ENCODE measurements at regions not wholly inside any gene's neighbourhood (a gene's known extent, or its start where the extent isn't known, plus 50 kb on each side); places are given as distances from the start of the nearest gene placed in this dataset.

DNA sequence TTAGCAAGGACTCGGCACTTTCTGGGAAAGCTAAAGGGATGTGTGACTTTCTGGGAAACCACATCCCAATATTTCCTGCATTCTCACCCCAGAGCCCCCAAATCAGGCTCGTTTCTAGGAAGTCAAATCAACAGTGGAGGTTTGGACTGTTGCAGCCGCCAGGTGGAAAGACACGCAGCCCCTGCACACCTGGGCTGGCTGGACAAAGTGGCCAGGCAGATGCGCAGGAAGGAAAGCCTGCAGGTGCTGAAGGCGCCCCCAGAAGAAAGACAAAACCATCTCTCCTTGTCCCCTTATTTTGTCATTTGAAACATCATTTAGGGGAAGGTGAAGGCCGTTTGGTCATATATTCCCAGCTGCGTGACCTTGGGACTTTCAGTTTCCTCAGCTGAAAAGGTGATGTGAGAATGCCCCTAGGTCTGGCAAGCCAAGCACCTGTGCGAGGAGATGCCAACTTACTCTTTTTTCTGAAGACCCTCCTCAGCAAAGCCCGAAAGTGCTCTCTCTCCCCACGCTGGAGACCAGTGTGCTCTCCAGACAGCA lies 97.9 kb upstream of the CPEB4 start:
- FAIRE-seq, result no peak
- DNase-seq (ENCODE audit: low read depth), result no peak
- TF ChIP-seq, protein P1, sequence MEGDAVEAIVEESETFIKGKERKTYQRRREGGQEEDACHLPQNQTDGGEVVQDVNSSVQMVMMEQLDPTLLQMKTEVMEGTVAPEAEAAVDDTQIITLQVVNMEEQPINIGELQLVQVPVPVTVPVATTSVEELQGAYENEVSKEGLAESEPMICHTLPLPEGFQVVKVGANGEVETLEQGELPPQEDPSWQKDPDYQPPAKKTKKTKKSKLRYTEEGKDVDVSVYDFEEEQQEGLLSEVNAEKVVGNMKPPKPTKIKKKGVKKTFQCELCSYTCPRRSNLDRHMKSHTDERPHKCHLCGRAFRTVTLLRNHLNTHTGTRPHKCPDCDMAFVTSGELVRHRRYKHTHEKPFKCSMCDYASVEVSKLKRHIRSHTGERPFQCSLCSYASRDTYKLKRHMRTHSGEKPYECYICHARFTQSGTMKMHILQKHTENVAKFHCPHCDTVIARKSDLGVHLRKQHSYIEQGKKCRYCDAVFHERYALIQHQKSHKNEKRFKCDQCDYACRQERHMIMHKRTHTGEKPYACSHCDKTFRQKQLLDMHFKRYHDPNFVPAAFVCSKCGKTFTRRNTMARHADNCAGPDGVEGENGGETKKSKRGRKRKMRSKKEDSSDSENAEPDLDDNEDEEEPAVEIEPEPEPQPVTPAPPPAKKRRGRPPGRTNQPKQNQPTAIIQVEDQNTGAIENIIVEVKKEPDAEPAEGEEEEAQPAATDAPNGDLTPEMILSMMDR (IDR thresholded peaks at IDR 0.05; ENCODE audit: insufficient read depth, low read length, severe bottlenecking), result no peak
- no peaks in the 10 kb centered on the region for H3K36me3 ChIP-seq (ENCODE audit: control insufficient read depth, insufficient read depth, low read length)
- H3K4me3 ChIP-seq (ENCODE audit: low read depth, low read length), result no peak overlapping the region
- no peaks in the 10 kb centered on the region for H3K27me3 ChIP-seq (ENCODE audit: control insufficient read depth, insufficient read depth, low read length)

DNA sequence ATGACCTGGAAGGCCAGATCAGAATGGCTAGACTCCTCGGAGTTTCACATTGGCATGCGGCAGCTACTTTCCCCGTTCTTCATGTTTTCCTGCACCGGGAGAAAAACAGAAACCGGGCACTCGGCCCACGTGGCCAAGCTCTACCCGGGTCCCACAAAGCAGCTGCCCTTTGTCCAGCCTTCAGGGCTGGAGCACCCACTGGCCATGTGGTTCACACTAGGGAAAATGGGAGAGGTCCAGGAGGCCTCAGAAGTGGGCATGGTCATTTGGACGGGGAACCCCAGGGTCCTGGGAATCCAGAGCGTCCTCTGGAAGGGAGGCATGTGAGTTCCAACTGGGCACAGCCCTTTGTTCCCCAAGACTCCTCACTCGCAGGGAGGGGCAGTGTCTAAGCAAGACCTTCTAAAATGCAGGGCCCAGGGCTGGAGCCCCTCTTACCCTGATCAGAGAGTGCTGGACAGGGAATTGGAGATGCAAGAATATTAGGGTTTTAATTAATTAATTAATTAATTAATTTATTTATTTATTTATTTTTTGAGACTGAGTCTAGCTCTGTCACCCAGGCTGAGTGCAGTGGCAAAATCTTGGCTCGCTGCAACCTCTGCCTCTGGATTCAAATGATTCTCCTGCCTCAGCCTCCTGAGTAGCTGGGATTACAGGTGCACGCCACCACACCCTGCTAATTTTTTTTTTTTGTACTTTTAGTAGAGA lies 97.2 kb upstream of the CPEB4 start:
- TF ChIP-seq, protein P1 (IDR thresholded peaks at IDR 0.05; ENCODE audit: insufficient read depth, low read length, severe bottlenecking), result no peak
- Histone ChIP-seq H3K36me3 (ENCODE audit: control insufficient read depth, insufficient read depth, low read length) (no peaks in the 10 kb centered on the region), H3K4me3 (ENCODE audit: low read depth, low read length) (no peak overlapping the region), H3K27me3 (ENCODE audit: control insufficient read depth, insufficient read depth, low read length) (no peaks in the 10 kb centered on the region)
- no peak for DNase-seq (ENCODE audit: low read depth)
- no peak for FAIRE-seq

DNA sequence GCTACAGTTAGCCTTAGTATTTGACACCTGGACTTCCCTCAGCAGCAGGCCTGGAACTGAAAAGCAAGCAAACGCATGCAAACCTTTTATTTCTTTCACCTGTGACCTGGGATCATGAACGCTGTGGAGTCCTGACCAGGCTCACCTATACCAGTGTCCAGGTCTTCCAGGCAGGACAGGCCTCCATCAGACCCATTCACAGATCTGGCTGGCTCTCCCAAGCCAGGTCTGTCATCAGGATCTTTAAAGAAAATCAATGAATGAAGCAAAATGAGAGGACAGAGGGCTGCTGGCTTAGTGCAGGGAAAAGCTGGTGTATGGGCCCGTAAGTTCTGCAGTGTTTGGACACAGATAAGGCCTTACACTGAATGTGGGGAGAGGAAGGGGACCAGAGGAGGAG lies 96.3 kb upstream of the CPEB4 start:
- TF ChIP-seq, protein P1 (IDR thresholded peaks at IDR 0.05; ENCODE audit: insufficient read depth, low read length, severe bottlenecking), result no peak

DNA sequence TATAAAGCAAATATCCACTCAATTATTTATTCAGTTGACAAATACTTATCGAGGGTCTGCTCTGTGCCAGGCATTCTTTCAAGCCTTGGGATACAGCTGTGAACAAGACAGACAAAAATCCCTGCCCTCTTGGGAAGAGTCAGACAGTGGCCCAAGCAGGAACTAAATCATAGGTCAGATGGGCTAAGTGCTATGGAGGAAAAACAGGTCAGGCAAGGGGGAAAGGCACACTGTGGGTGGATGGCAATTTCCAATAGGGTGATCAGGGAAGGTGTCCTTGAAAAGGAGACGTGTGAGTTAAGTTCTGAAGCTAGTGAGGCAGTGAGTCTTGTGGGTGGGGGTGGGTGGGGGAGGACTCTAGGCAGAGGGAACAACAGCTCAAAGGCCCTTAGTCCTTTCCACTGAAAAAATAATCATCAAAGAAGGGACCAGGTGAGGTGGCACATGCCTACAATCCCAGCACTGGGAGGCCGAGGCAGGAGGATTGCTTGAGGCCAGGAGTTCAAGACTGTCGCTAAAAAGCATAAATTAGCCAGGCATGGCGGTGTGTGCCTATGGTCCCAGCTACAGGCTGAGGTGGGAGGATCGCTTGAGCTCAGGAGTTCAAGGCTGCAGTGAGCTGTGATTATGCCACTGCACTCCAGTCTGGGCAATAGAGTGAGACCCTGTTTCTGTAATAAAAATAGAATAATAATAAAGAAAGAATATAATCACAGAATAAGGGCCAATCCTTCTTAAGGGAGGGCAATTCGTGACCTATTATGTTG lies 95.2 kb upstream of the CPEB4 start:
- H3K36me3 ChIP-seq (ENCODE audit: control insufficient read depth, insufficient read depth, low read length), result no peaks in the 10 kb centered on the region
- FAIRE-seq (no peak), DNase-seq (ENCODE audit: low read depth) (no peak)
- TF ChIP-seq, protein P1 (IDR thresholded peaks at IDR 0.05; ENCODE audit: insufficient read depth, low read length, severe bottlenecking), result no peak
- no peak overlapping the region for H3K4me3 ChIP-seq (ENCODE audit: low read depth, low read length)
- H3K27me3 ChIP-seq (ENCODE audit: control insufficient read depth, insufficient read depth, low read length), result no peaks in the 10 kb centered on the region

More for the DNA sequence above, 96.3 kb upstream of the CPEB4 start:
- no peaks in the 10 kb centered on the region for H3K36me3 ChIP-seq (ENCODE audit: control insufficient read depth, insufficient read depth, low read length)
- H3K4me3 ChIP-seq (ENCODE audit: low read depth, low read length), result no peak overlapping the region
- DNase-seq (ENCODE audit: low read depth) (no peak), FAIRE-seq (no peak)
- H3K27me3 ChIP-seq (ENCODE audit: control insufficient read depth, insufficient read depth, low read length), result no peaks in the 10 kb centered on the region

DNA sequence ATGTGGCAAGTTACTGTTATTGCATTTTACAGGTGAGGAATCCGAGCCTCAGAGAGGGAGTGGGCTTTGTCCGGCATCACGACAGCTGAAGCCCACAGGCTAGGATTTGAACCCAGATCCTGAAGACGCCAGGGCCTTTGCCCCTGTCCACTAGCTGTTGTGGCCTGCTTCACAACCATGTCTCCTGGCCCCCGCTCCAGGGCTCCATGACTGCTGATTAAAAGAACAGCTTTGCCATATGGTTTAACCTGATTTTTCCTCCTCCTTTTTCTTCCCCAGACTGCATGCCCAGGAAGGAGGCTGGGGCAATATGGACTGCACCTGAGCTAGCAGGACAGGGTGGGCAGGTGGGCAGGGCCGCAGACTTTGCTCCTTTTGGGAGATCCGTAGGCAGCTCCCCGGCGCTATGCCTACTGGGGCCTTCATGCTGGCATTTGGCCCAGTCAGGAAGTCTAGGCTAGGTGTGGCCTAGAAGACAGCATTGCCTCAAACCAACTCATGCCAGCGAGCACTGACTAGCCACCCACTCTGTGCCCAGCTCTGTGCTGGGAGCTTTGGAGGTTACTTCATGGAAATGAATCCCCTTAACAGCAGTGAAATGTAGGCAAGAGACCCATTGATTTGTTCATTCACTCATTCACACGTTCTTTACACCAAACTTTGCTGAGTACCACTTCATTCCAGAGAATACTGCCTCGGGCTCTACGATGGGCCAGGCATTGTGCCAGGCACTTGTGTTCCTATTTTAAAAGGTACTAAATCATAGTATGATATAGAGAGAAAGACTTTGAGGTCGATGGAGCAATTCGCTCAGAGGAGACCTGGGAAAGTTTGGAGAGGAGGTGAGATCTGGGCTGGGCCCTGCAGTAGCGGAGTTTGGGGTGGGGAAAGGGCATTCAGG lies 94.3 kb upstream of the CPEB4 start:
- TF ChIP-seq, protein P1 (IDR thresholded peaks at IDR 0.05; ENCODE audit: insufficient read depth, low read length, severe bottlenecking), result no peak
- no peaks in the 10 kb centered on the region for H3K36me3 ChIP-seq (ENCODE audit: control insufficient read depth, insufficient read depth, low read length)
- FAIRE-seq (no peak), DNase-seq (ENCODE audit: low read depth) (no peak)
- H3K4me3 ChIP-seq (ENCODE audit: low read depth, low read length), result no peak overlapping the region
- no peaks in the 10 kb centered on the region for H3K27me3 ChIP-seq (ENCODE audit: control insufficient read depth, insufficient read depth, low read length)
